Activated T-cell treated with anti-CD3 and anti-CD28 coated beads, Interleukin-2, amount 50 U/mL, for 1 hour (primary cell): ENCODE measurements at regions not wholly inside any gene's neighbourhood (a gene's known extent, or its start where the extent isn't known, plus 50 kb on each side); places are given as distances from the start of the nearest gene placed in this dataset.
"Not testable (repeated sequence)": the region's sequence is repeated elsewhere in the genome, so short reads cannot be mapped to it uniquely, and the experiment has no call there.

Source experiments
- DNase-seq: peaks from one replicate; pipeline ENCODE4 v3.0.0-alpha.2; 2020

GRCh38 chr19:31448221-31448657, 99.0 kb upstream of the TSHZ3 start:
- DNase-seq, result no peak

- no peak for DNase-seq
Observed at GRCh38 chr19:31449379-31449778, 100.1 kb upstream of the TSHZ3 start.

- no peak for DNase-seq
Observed at GRCh38 chr19:31450696-31451095, 101.5 kb upstream of the TSHZ3 start.

GRCh38 chr19:31451686-31452330, 102.6 kb upstream of the TSHZ3 start:
- DNase-seq, result no peak

- DNase-seq, result no peak
Observed at GRCh38 chr19:31459430-31459829, 110.2 kb upstream of the TSHZ3 start.

- DNase-seq, result no peak
Observed at GRCh38 chr19:31461814-31462539, 112.7 kb upstream of the TSHZ3 start.

GRCh38 chr19:31470229-31470939, 121.1 kb upstream of the TSHZ3 start:
- no peak for DNase-seq

- DNase-seq, result no peak
Observed at GRCh38 chr19:31470952-31471351, 121.7 kb upstream of the TSHZ3 start.

GRCh38 chr19:31478241-31478640, 129.0 kb upstream of the TSHZ3 start:
- DNase-seq, result no peak

GRCh38 chr19:31483226-31483857, 134.1 kb upstream of the TSHZ3 start:
- no peak for DNase-seq

GRCh38 chr19:31484858-31485410, 135.7 kb upstream of the TSHZ3 start:
- not testable (repeated sequence) for DNase-seq

GRCh38 chr19:31485472-31485871, 136.2 kb upstream of the TSHZ3 start:
- no peak for DNase-seq

- DNase-seq, result no peak
Observed at GRCh38 chr19:31491242-31491641, 142.0 kb upstream of the TSHZ3 start.

- no peak for DNase-seq
Observed at GRCh38 chr19:31492050-31492449, 142.8 kb upstream of the TSHZ3 start.

GRCh38 chr19:31496076-31496475, 146.8 kb upstream of the TSHZ3 start:
- no peak for DNase-seq

GRCh38 chr19:31497709-31498108, 148.5 kb upstream of the TSHZ3 start:
- DNase-seq, result no peak

- no peak for DNase-seq
Observed at GRCh38 chr19:31498781-31499180, 149.5 kb upstream of the TSHZ3 start.

- no peak for DNase-seq
Observed at GRCh38 chr19:31499281-31500196, 150.3 kb upstream of the TSHZ3 start.

- no peak for DNase-seq
Observed at GRCh38 chr19:31500197-31500830, 151.1 kb upstream of the TSHZ3 start.

- DNase-seq, result no peak
Observed at GRCh38 chr19:31500946-31501345, 151.7 kb upstream of the TSHZ3 start.

GRCh38 chr19:31501427-31502195, 152.4 kb upstream of the TSHZ3 start:
- no peak for DNase-seq
